Thymus (tissue), 11 donors: ENCODE measurements at regions not wholly inside any gene's neighbourhood (a gene's known extent, or its start where the extent isn't known, plus 50 kb on each side); places are given as distances from the start of the nearest gene placed in this dataset.

Experiments used
- DNase-seq, 9 donors: peaks; one replicate each; pipeline ENCODE4 v3.0.0-alpha.2; 2013; ENCODE audit warnings: low spot score in 9 of 9, low read depth in 6 of 9, missing footprints in 1 of 9
- H3K27ac ChIP-seq, 2 donors: one replicate each; pipeline ENCODE4 v1.5.1; 2013; ENCODE audit warnings: control low read depth in 1 of 2, low read depth in 1 of 2, low read length in 1 of 2, mild to moderate bottlenecking in 1 of 2, moderate library complexity in 1 of 2
- H3K27me3 ChIP-seq, 2 donors: one replicate each; pipeline ENCODE4 v1.5.1; 2013; ENCODE audit warnings: low read length in 1 of 2; ENCODE audit not compliant: control insufficient read depth in 2 of 2, insufficient read depth in 1 of 2
- H3K36me3 ChIP-seq, 2 donors: one replicate each; pipeline ENCODE4 v1.5.1; 2013; ENCODE audit warnings: low read length in 1 of 2, mild to moderate bottlenecking in 1 of 2, moderate library complexity in 1 of 2; ENCODE audit not compliant: control insufficient read depth in 2 of 2, insufficient read depth in 2 of 2
- H3K4me1 ChIP-seq, 2 donors: one replicate each; pipeline ENCODE4 v1.5.1; 2013; ENCODE audit warnings: low read length in 2 of 2; ENCODE audit not compliant: control insufficient read depth in 2 of 2, insufficient read depth in 2 of 2
- H3K4me3 ChIP-seq, 2 donors: one replicate each; pipeline ENCODE4 v1.5.1; 2013; ENCODE audit warnings: low read length in 2 of 2, control low read depth in 1 of 2, mild to moderate bottlenecking in 1 of 2
- H3K9me3 ChIP-seq, 2 donors: one replicate each; pipeline ENCODE4 v1.5.1; 2013; ENCODE audit warnings: low read length in 1 of 2, mild to moderate bottlenecking in 1 of 2; ENCODE audit not compliant: control insufficient read depth in 2 of 2, insufficient read depth in 1 of 2
- WGBS: extraction: QIAGEN DNeasy Blood & Tissue Kit; methylation state at CpG from one replicate; pipeline ENCODE4 v1.1.7; 2013; 5-methylcytosine and 5-hydroxymethylcytosine counted together
- donor health status: healthy.

GRCh38 chr7:136167991-136168390, 190.8 kb upstream of the MTPN start:
- no peaks in the 10 kb centered on the region for H3K27me3 ChIP-seq
- H3K27ac ChIP-seq, result no peak overlapping the region
- 69% methylated on average over 4 of the region's 4 CpGs for WGBS
- H3K9me3 ChIP-seq, result no peaks in the 10 kb centered on the region
- H3K4me1 ChIP-seq, result no peaks in the 10 kb centered on the region
- no peak for DNase-seq
- no peak overlapping the region for H3K4me3 ChIP-seq
- no peaks in the 10 kb centered on the region for H3K36me3 ChIP-seq

DNA sequence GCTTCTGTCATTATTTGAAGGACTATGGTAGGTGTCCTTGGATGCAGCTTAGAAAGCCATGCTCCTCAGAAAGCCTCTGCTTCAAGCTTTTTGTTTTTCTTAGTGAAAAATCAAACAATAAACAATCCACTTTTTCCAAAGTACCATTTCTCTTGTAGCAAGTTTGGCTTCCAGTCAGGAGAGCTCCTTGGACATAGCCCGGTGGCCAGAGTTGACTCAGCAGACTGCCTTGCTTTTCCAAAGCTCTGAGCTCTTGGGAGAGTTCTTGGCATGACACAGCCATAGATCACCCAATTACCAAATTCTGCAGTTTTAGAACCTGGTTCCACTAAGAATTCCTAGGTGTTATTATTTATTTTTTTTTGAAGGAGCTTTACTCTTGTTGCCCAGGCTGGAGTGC, 189.4 kb upstream of the MTPN start:
- no peaks in the 10 kb centered on the region for H3K36me3 ChIP-seq
- DNase-seq, result no peak
- H3K27me3 ChIP-seq, result no peaks in the 10 kb centered on the region
- no peaks in the 10 kb centered on the region for H3K4me1 ChIP-seq
- no peak overlapping the region for H3K4me3 ChIP-seq
- no peak overlapping the region for H3K27ac ChIP-seq
- WGBS, result 93% methylated on average over 1 of the region's 1 CpG
- no peaks in the 10 kb centered on the region for H3K9me3 ChIP-seq

DNA sequence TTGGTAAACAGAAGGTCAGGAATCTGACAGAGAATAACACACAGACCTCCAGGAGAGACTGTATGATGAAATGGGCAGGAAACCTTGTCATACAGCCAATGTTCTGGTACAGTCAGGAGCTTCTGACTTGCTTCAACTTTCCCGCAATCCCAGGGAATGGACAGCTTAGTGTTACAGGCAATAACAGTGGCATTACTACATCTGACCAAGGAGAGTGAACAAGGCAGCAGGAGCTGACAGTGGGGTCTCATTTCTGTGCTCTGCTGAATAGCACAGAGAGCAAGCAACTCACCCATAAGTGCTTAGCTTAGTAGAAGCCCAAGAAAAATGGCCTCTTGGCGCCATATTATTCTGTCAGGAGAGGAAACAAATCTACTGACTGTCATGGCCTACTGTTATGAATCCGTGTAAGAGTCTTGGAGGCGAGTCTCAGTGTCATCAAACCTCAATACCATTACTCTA, 186.2 kb upstream of the MTPN start:
- Histone ChIP-seq H3K9me3 (no peaks in the 10 kb centered on the region), H3K4me3 (no peak overlapping the region), H3K36me3 (no peaks in the 10 kb centered on the region), H3K27me3 (no peaks in the 10 kb centered on the region), H3K27ac (no peak overlapping the region), H3K4me1 (no peaks in the 10 kb centered on the region)
- WGBS, result 96% methylated on average over 4 of the region's 4 CpGs
- DNase-seq, result no peak

DNA sequence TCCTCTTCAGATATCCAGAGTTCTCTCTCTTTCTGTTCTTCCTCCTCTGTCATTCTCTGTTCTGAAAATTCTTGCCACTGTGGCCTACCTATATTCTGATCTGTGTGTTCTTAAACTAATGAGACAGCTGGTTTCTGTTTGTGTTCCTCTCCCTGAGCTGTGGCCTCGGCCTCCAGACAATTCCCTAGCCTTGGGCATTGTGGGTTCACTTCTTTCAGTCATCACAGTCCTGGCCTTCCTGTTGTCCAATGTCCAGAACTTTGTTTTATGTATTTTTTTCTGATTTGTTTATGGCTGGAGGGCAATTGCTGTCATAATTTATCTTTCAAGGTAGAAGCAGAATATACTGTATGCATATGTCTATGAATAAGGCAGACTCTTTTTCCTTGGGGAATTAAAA, 173.2 kb upstream of the MTPN start:
- no peaks in the 10 kb centered on the region for H3K9me3 ChIP-seq
- H3K27me3 ChIP-seq, result no peaks in the 10 kb centered on the region
- H3K27ac ChIP-seq, result no peak overlapping the region
- DNase-seq, result no peak
- 67% methylated on average over 1 of the region's 1 CpG for WGBS
- H3K36me3 ChIP-seq, result no peaks in the 10 kb centered on the region
- no peaks in the 10 kb centered on the region for H3K4me1 ChIP-seq
- no peak overlapping the region for H3K4me3 ChIP-seq

DNA sequence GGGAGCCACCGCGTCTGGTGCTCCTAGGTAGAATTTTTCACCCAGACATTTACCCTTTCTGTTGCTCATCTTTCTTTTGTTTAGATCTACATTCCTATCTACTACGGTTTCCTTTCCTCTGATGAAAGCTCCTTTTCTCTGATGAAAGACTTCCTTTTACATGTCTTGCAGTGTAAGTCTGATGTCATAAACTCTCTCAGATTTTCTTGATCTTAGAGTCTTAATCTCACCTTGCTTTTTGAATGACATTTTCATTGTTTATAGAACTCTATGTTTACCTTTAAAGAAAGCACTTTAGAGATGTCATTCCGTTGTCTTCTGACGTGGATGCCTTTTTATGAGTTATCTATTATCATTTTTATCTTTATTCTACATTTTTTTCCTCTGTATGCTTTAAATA, 171.8 kb upstream of the MTPN start:
- H3K27ac ChIP-seq, result no peak overlapping the region
- peak in 1 of 9 donors; percentile 3 for DNase-seq
- H3K4me1 ChIP-seq, result no peaks in the 10 kb centered on the region
- H3K4me3 ChIP-seq, result no peak overlapping the region
- H3K36me3 ChIP-seq, result no peaks in the 10 kb centered on the region
- no peaks in the 10 kb centered on the region for H3K9me3 ChIP-seq
- 86% methylated on average over 5 of the region's 5 CpGs for WGBS
- H3K27me3 ChIP-seq, result no peaks in the 10 kb centered on the region

- Histone ChIP-seq H3K4me3 (no peak overlapping the region), H3K9me3 (no peaks in the 10 kb centered on the region), H3K4me1 (no peaks in the 10 kb centered on the region), H3K27ac (no peak overlapping the region), H3K36me3 (no peaks in the 10 kb centered on the region), H3K27me3 (no peaks in the 10 kb centered on the region)
- WGBS, result 100% methylated on average over 1 of the region's 1 CpG
- no peak for DNase-seq
Observed at GRCh38 chr7:136146925-136147324, 169.8 kb upstream of the MTPN start.

DNA sequence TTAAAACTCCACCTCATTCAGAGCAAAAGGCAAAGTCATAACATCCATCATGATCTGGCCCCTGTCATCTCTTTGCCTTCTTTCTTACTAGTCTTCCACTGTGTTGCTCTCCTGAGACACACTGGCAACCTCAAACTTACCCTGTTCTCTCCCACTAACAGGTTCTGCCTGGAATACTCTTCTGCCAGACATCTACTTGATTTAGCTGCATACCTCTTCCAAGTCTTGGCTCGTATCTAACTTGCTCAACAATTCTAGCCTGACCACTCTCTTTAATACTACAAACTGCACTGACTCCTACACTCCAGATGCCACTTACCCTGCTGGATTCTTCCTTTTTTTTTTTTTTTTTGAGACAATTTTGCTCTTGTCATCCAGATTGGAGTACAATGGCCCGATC, 167.0 kb upstream of the MTPN start:
- 94% methylated on average over 2 of the region's 2 CpGs for WGBS

GRCh38 chr7:136143271-136143670, 166.1 kb upstream of the MTPN start:
- no peaks in the 10 kb centered on the region for H3K36me3 ChIP-seq
- no peaks in the 10 kb centered on the region for H3K9me3 ChIP-seq
- no peak overlapping the region for H3K4me3 ChIP-seq
- H3K27me3 ChIP-seq, result no peaks in the 10 kb centered on the region
- no peaks in the 10 kb centered on the region for H3K4me1 ChIP-seq
- DNase-seq, result no peak
- H3K27ac ChIP-seq, result no peak overlapping the region

More for the DNA sequence above, 167.0 kb upstream of the MTPN start:
- H3K36me3 ChIP-seq, result no peaks in the 10 kb centered on the region
- no peaks in the 10 kb centered on the region for H3K27me3 ChIP-seq
- H3K9me3 ChIP-seq, result no peaks in the 10 kb centered on the region
- no peak overlapping the region for H3K27ac ChIP-seq
- no peak overlapping the region for H3K4me3 ChIP-seq
- DNase-seq, result no peak
- no peaks in the 10 kb centered on the region for H3K4me1 ChIP-seq

- no peaks in the 10 kb centered on the region for H3K27me3 ChIP-seq
- no peaks in the 10 kb centered on the region for H3K4me1 ChIP-seq
- no peak overlapping the region for H3K4me3 ChIP-seq
- 97% methylated on average over 2 of the region's 2 CpGs for WGBS
- no peaks in the 10 kb centered on the region for H3K9me3 ChIP-seq
- no peak overlapping the region for H3K27ac ChIP-seq
- no peaks in the 10 kb centered on the region for H3K36me3 ChIP-seq
- DNase-seq, result no peak
Observed at GRCh38 chr7:136142583-136142982, 165.4 kb upstream of the MTPN start.

DNA sequence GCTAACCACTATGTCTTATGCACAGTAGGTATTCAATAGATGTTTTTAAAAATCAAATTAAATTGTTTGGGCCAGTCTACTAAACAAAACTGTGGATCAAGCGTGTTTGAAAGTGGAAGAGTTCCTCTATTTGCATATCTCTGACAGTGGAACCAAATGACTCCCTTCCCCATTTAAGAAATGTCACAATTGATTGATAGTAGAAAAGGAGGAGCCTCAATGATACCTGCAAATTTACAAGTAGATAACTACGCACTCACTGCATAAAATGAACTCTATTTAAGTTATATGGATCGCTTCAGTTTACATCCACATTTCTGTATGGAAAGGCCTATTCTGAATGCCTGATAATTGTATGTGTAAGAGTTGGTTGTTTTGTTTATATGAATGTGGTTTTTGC, 163.3 kb upstream of the MTPN start:
- no peak overlapping the region for H3K27ac ChIP-seq
- no peaks in the 10 kb centered on the region for H3K4me1 ChIP-seq
- H3K4me3 ChIP-seq, result no peak overlapping the region
- no peaks in the 10 kb centered on the region for H3K36me3 ChIP-seq
- no peaks in the 10 kb centered on the region for H3K9me3 ChIP-seq
- 93% methylated on average over 3 of the region's 3 CpGs for WGBS
- H3K27me3 ChIP-seq, result no peaks in the 10 kb centered on the region
- DNase-seq, result no peak
